Testis (tissue), 2 donors: ENCODE measurements at regions not wholly inside any gene's neighbourhood (a gene's known extent, or its start where the extent isn't known, plus 50 kb on each side); places are given as distances from the start of the nearest gene placed in this dataset.

Source experiments
- CTCF ChIP-seq, 3 experiments: fragments of 450-650 bp in 2 of 3; fragments of 200-600 bp in 1 of 3; sonication (generic) in 1 of 3; IDR thresholded peaks; one replicate each; pipeline ENCODE4 v1.5.1; 2016 to 2019; ENCODE audit warnings: antibody characterized with exemption in 3 of 3, mild to moderate bottlenecking in 2 of 3, moderate library complexity in 1 of 3
- POLR2A ChIP-seq: fragments of 450-650 bp; IDR thresholded peaks from one replicate; pipeline ENCODE4 v1.6.1; 2017; ENCODE audit warnings: antibody characterized with exemption, mild to moderate bottlenecking, moderate library complexity

- TF ChIP-seq CTCF (IDR thresholded peaks at IDR 0.05) (no peak), POLR2A (no peak)
Measured at GRCh38 chr3:117596503-117596902, 886.9 kb downstream of the TUSC7 start.
